ENCODE measurements at regions not wholly inside any gene's neighbourhood (a gene's known extent, or its start where the extent isn't known, plus 50 kb on each side); places are given as distances from the start of the nearest gene placed in this dataset.

GRCh38 chr9:23079798-23080197 lies 633.2 kb downstream of the DMRTA1 start:
- Histone ChIP-seq H3K4me1 (no peaks in the 10 kb centered on the region), H3K36me3 (ENCODE audit: control insufficient read depth, insufficient read depth, low read length) (no peaks in the 10 kb centered on the region), H3K9ac (no peak overlapping the region), H3K27me3 (ENCODE audit: control insufficient read depth, insufficient read depth, low read length) (no peaks in the 10 kb centered on the region), H3K27ac (no peak overlapping the region), H2AFZ (no peak overlapping the region), H3K4me3 (ENCODE audit: low read depth, low read length) (no peak overlapping the region), H3K79me2 (no peaks in the 10 kb centered on the region), H3K9me3 (ENCODE audit: control insufficient read depth, low read length) (no peaks in the 10 kb centered on the region), H3K4me2 (ENCODE audit: low read length) (no peak overlapping the region)
- TF ChIP-seq CTCF (IDR thresholded peaks at IDR 0.05) = no peak

GRCh38 chr9:23081377-23081776 lies 634.8 kb downstream of the DMRTA1 start:
- no peak overlapping the region for H3K27ac ChIP-seq
- no peak overlapping the region for H3K9ac ChIP-seq
- TF ChIP-seq CTCF (IDR thresholded peaks at IDR 0.05) = no peak
- no peaks in the 10 kb centered on the region for H3K79me2 ChIP-seq
- no peaks in the 10 kb centered on the region for H3K36me3 ChIP-seq (ENCODE audit: control insufficient read depth, insufficient read depth, low read length)
- no peak overlapping the region for H2AFZ ChIP-seq
- no peak overlapping the region for H3K4me2 ChIP-seq (ENCODE audit: low read length)
- no peaks in the 10 kb centered on the region for H3K9me3 ChIP-seq (ENCODE audit: control insufficient read depth, low read length)
- H3K27me3 ChIP-seq (ENCODE audit: control insufficient read depth, insufficient read depth, low read length) = no peaks in the 10 kb centered on the region
- no peaks in the 10 kb centered on the region for H3K4me1 ChIP-seq
- no peak overlapping the region for H3K4me3 ChIP-seq (ENCODE audit: low read depth, low read length)

GRCh38 chr9:23088932-23089364 lies 642.3 kb downstream of the DMRTA1 start:
- Histone ChIP-seq H3K9ac (no peak overlapping the region), H3K36me3 (ENCODE audit: control insufficient read depth, insufficient read depth, low read length) (no peaks in the 10 kb centered on the region), H3K27ac (no peak overlapping the region), H3K4me1 (no peaks in the 10 kb centered on the region), H3K27me3 (ENCODE audit: control insufficient read depth, insufficient read depth, low read length) (no peaks in the 10 kb centered on the region), H2AFZ (no peak overlapping the region), H3K9me3 (ENCODE audit: control insufficient read depth, low read length) (no peaks in the 10 kb centered on the region), H3K4me2 (ENCODE audit: low read length) (no peak overlapping the region), H3K4me3 (ENCODE audit: low read depth, low read length) (no peak overlapping the region), H3K79me2 (no peaks in the 10 kb centered on the region)
- TF ChIP-seq CTCF (IDR thresholded peaks at IDR 0.05) = no peak

GRCh38 chr9:23117616-23118015 lies 671.0 kb downstream of the DMRTA1 start:
- H3K27me3 ChIP-seq (ENCODE audit: control insufficient read depth, insufficient read depth, low read length) = no peaks in the 10 kb centered on the region
- H2AFZ ChIP-seq = no peak overlapping the region
- H3K4me3 ChIP-seq (ENCODE audit: low read depth, low read length) = no peak overlapping the region
- peaks cover 2% of the 10 kb centered on the region for H3K36me3 ChIP-seq (ENCODE audit: control insufficient read depth, insufficient read depth, low read length)
- H3K9me3 ChIP-seq (ENCODE audit: control insufficient read depth, low read length) = no peaks in the 10 kb centered on the region
- no peaks in the 10 kb centered on the region for H3K4me1 ChIP-seq
- no peak overlapping the region for H3K4me2 ChIP-seq (ENCODE audit: low read length)
- H3K79me2 ChIP-seq = no peaks in the 10 kb centered on the region
- H3K9ac ChIP-seq = no peak overlapping the region
- no peak for TF ChIP-seq CTCF (IDR thresholded peaks at IDR 0.05)
- H3K27ac ChIP-seq = no peak overlapping the region

- H3K79me2 ChIP-seq = no peaks in the 10 kb centered on the region
- no peaks in the 10 kb centered on the region for H3K4me1 ChIP-seq
- H3K27ac ChIP-seq = no peak overlapping the region
- H3K27me3 ChIP-seq (ENCODE audit: control insufficient read depth, insufficient read depth, low read length) = no peaks in the 10 kb centered on the region
- peaks cover 2% of the 10 kb centered on the region for H3K36me3 ChIP-seq (ENCODE audit: control insufficient read depth, insufficient read depth, low read length)
- H2AFZ ChIP-seq = no peak overlapping the region
- H3K4me3 ChIP-seq (ENCODE audit: low read depth, low read length) = no peak overlapping the region
- H3K9ac ChIP-seq = no peak overlapping the region
- no peak overlapping the region for H3K4me2 ChIP-seq (ENCODE audit: low read length)
- H3K9me3 ChIP-seq (ENCODE audit: control insufficient read depth, low read length) = no peaks in the 10 kb centered on the region
- TF ChIP-seq CTCF (IDR thresholded peaks at IDR 0.05) = no peak
These were observed 674.0 kb downstream of the DMRTA1 start for GRCh38 chr9:23120630-23121029.

Data from parathyroid adenoma (tissue), 2 donors.